NCI-H1417 treated with DMSO at 0.1 percent for 48 hours (cell line): ENCODE measurements at regions not wholly inside any gene's neighbourhood (a gene's known extent, or its start where the extent isn't known, plus 50 kb on each side); places are given as distances from the start of the nearest gene placed in this dataset.

Experiments used
- DNase-seq: peaks from one replicate; lab custom pipeline; 2025; lab: John Stamatoyannopoulos, UW

DNA sequence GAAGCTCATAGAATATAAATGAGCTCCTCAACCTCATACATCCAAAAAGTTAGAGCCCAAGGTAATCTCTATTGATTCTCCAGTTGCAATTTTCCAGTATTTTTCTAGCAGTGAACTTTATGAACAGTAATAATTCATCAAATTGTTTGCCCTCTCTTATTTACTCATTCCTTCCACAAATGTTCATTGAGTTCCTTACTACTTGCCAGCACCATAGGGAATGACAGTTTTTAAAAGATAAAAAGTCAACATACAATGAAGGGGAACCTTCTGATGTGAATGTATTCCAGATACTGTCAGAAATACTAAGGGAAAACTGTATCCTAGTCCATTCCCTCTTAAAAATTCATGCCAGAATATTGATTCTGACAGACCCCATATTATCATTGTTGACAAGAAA is 277.0 kb upstream of the C1orf87 start:
- DNase-seq, result no peak

DNA sequence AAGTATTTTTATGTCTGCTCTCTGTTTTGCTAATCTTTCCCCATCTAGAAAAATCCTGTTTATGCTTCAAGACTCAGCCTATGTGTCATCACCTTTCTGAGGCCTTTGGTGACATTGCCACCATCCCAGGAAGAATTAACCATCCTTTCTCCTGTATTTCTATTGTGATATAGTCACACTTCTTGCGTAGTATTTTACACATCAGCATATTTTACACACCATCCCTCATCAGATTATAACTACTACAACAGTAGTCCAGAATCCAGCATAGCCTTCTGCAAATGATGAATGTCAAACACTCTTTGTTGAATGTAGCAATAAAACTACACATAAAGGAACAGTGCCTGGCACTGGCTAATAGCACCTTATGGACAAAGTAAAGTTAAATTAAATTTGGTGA is 275.3 kb upstream of the C1orf87 start:
- no peak for DNase-seq

DNA sequence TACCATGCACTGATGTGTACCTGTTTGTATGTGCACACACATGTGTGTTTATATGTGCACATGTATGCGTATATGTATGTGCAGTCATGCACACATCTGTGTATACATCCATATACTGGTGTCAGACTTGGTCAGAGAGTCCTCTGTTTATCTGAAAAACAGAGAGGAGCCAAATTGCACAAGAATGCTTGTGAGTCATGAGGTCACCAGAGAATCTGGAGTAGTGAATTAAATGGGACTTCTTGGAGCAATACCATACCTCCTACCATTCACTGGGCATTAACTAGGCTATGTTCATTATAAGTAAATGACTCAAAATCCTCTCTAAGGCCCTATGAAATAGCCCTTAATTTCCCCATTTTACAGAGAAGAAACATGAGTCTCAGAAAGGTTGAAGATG is 272.1 kb upstream of the C1orf87 start:
- DNase-seq, result no peak

DNA sequence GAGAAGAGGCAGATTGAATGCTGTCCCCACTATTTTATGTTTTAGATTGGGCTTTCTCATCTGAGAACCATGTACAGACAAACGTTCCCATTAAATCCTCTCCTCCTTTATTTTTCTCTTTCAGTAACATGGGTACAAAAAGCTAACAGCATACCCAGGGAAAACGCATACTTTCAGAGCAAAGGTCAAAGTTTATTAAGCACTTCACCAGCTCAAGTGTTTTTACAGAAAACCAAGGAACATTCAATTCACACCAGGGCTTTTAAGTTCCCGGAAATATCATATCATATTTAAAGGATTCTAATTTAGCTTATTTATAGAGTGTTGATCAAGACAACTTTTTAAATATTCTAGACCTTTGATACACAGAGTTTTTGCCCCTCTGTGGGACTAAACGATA is 271.5 kb upstream of the C1orf87 start:
- DNase-seq, result no peak

DNA sequence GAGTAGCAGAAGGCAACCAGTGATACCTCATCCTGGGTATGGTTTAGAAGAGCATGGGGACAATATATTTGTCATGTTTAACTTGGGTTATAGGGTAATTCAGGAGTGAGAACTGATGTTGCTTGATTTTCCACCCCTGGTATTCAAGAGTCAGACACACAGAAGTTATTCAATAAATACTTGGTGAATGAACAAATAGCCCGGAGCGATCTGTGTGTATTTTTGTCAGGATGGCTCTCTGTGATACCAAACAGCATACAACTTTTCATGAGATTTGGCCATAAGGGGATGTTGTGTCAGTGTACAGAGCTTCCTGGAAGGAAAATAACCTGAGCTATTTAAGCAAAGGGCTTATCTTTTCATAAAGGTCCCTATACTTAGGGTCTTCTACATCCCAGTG is 270.2 kb upstream of the C1orf87 start:
- no peak for DNase-seq

DNA sequence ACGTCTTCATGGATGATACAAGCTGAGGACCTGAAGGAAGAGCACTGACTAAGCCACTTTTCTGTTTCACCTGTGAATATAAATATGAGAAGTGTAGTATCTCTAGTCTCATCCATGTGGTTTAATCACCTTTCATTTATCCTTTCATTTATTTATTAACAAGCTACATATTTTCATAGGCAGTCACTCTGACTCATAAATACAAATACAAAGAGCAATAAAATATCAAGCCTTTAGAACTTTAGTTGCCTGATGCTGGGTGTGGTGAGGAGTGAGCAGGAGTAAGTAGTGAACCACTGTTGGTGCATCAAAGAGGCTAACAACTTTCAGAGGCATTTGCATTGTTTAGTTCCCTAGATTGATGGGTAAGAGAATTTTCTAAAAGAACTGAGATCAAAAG is 269.0 kb upstream of the C1orf87 start:
- no peak for DNase-seq

DNA sequence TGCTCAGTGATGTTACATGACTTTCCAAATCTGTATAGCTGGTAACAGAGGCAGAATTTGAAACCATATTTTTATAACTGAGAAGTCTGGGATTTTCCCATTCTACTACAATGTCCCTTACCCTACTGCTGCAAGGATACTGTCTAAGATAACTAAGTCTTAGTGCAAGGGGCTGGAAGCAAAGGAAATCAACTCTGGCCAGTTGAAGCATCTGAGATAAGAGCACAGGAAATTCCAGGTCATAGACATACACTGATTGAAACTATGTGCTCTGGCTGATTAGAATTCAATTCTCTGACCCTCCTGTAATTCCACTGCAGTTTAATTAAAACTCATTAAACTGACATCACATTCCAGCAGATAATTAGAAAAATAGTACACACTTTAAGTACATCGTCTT is 267.7 kb upstream of the C1orf87 start:
- DNase-seq, result no peak

DNA sequence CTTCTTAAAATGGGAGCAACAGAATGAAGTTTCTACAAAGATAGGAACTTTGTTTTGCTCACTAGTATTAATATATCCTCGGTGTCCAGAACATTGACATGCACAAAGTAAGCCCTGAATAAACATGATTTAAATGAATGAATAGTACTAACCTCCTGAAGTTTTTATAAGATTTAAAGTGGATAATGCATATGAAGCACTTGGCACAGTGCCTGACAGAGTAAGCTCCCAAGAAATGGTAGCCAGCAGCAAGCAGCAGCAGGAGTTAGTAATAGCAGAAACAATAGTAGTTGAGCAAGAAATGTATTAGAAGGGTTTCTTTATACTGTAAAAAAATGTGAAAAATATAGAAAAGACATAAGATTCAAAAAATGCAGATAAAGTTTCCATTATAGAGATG is 258.1 kb upstream of the C1orf87 start:
- DNase-seq, result no peak

DNA sequence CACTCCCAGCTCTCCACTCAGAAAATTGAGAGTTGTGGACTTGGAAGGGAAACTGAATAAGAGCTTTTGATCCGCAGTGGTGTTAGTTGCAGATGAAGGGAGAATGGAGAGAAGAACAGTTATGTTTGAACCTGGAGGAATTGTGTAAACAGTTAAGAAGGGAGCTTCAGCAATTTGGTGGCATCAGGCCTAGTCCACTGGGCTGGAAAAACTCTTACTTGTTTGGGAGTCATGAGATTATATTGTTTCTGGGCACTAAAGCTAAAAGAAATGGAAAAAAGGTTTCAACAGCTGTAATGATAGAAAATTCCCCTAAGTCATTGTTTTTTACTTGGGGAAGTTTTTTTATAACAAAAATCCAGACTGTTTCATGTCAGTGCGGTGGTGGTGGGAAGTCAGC is 256.1 kb upstream of the C1orf87 start:
- no peak for DNase-seq

DNA sequence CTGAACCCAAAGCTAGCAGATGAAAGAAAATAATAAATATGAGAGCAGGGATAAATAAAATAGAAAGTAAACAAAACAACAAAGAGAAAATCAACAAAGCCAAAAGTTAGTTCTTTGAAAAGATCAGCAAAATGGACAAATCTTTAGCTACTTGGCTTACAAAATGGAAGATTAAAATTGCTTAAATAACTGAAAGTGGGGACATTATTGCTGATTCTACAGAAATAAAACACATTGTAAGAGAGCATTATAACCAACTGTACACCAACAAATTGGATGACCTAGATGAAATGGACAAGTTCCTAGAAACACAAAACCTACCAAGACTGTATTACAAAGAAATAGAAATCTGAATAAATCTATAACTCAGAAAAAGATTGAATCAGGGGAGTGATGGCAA is 238.3 kb upstream of the C1orf87 start:
- no peak for DNase-seq

DNA sequence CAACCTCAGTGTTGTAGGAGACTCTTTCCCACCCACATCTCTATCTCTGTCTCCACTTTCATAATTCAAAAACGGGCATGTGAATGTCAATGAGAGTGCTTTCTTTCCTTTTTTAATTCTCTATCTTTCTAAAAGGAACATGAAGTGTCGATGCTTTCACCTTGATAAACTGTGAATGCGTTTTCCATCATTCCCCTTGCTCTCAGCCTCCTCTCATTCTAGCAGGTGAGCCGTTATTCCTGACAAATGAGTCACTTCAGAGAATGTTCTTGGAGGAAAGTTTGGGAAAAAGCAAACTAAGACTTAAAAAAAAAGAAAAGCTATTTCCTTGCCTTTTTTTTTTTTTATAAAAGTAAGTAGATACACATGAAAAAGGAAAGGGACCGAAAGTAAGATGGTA is 226.0 kb upstream of the C1orf87 start:
- DNase-seq, result no peak

DNA sequence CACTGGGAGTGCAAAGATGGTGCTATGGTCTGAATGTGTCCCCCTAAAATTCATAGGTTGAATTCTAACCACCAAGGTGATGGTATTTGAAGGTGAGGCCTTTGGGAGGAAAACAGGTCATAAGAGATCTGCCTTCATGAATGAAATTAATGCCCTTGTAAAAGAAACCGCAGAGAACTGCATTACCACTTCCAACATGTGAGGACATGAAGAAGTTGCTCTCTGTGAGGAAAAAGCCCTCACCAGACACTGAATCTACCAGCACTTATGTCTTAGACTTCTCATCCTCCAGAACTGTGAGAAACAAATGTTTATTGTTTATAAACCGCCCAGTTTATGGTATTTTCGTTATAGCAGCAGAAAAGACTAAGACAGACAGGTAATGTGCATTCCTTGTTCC is 224.7 kb upstream of the C1orf87 start:
- DNase-seq, result no peak

DNA sequence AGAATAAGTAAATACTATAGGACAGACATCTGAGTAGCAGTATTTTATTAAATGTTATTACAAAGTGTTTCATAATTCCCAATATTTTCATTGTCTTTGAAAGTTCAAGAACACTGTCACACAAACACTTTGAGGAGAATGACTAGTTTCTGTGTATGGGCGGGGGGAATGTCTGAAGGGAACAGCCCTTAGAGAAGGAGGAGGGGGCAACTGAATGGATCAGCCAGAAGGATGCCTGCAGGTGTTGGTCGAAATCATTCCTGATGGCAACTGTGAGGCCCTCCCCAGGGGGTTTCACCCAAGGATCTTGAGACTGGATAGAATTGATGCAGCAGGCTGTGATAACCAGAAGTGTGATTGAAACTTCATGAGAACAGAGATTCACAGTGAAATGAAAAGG is 223.2 kb upstream of the C1orf87 start:
- DNase-seq, result no peak

DNA sequence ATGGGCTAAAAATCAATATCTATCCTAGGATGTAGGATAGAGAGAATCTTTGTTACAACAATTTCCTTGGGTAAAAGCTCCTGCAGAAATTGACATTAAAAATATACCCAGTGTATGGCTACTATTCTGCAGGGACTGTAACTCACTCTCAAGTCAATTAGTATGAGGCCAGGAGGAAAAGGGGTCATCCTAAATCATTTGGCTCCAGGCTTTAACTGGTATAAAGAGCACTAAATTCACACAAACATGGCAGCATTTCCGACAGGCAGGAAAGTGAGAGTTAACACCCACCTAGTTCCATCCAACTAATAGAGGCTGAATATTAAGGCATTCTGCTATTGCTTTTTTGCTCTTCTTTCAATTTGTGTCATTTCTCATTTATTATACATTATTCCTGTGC is 218.6 kb upstream of the C1orf87 start:
- no peak for DNase-seq

DNA sequence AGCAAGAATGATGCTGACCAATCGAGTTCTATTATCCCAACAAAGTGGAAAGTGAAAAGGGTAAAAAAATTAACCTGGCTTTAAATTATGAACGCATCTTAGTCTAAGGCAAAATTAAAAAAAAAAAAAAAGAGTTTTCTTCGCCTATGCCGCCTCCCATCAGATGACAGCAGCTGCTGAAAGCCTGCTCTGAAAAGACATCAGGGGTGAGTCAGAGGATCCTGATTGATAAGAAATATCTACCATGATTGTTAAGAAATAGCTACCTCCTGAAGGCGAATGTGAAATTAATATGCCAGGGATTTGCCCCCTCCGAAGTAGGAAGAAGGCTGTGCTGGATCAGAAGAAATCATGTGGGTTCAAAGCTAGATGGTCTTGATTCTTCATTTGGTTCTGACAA is 216.8 kb upstream of the C1orf87 start:
- no peak for DNase-seq

DNA sequence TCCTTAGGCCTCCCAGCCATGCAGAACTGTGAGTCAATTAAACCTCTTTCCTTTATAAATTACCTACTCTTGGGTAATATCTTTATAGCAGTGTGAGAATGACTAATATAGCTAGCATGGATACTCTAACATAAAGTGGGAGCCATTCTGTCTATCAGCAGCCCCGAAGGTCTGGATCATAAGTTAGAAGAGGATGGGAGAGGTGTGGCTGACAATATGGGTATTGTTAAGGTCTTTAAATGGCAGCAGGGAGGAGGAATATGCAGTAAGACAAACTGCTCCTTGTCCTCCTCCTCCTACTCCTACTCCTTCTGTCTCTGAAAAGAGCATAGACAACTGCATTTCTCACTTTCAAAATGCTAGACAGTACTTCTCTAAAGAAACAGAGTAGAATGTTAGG is 214.0 kb upstream of the C1orf87 start:
- no peak for DNase-seq

DNA sequence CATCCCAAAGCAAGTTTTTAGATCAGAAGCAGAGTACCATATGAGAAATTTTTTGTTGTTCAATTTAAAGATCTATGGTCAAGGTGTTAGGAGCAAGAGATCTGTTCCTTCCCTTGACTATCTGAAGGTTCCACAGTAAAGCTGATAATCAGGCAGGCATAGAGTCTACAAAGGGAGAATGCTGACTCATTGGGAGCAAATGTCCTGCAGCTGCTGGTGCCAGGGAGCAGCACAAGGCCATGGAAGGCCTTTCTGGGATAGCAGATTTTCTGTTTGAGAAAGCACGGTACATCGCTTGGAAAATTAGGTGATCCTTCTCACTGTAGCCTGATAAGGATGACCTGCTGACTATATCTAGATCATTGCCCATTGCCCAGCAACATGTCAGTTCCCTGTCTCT is 210.1 kb upstream of the C1orf87 start:
- DNase-seq, result no peak

DNA sequence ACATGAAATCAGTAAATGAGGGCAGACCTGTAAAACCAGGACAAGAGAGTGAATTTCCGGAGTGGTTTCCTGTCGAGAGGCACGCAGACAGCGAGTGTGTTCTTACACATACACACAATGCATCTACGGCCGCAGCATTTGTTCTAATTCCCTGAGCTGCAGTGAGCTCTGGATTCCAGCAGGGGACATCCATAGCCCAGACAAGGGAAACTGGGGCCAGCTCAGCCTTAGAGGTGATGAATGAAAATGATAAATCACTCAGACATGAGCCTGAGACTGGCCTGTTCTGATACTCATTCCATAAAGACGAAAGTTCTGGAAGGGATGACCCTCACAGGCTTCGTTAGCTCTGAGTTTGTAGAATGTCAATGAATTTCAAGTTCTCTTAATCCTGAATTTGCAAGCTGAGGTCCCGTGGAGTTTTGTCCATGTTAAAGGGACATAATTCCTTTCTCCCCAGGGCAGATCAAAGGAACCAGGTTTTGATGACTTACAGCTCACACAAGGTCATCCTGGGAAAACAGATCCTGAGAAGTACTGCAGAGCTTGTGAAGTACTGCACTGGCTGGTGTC is 207.9 kb upstream of the C1orf87 start:
- DNase-seq, result peak; percentile 29

DNA sequence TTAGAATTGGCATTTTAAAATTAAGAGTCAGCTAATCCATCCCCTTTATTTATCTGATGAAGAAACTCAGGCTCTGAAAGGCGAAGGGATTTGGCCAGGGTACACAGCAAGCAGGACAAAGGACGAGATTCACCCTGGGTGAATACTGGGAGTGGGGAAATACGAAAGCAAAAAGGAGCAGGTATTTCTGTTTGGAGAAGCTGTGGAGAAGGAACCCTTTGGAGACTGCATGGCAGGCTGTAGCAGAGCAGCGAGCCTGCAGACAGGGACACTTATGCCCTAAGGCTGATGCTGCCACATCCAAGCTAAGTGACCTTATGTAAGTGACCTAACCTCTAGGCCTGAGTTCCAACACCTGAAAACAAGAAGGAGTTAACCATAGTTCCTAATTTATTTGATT is 207.2 kb upstream of the C1orf87 start:
- no peak for DNase-seq

DNA sequence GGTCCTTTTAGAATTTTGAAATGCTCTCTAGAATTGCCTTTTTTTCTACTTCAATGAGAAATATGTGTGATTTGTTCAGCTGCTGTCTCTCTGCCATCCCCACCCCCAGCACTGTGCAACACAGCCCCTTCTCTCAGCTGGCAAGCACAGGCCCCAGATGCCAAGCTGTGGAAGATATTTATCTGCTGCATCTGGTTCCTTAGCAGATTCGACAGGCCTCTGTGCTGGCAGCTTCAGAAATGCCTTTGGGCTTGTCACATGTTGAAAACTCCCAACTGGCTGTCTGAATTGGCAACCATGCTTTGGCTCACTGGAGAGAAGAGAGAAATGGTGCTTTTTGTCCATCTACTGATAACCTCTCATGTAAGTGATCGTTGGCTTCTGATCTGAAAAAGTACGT is 206.7 kb upstream of the C1orf87 start:
- DNase-seq, result no peak

DNA sequence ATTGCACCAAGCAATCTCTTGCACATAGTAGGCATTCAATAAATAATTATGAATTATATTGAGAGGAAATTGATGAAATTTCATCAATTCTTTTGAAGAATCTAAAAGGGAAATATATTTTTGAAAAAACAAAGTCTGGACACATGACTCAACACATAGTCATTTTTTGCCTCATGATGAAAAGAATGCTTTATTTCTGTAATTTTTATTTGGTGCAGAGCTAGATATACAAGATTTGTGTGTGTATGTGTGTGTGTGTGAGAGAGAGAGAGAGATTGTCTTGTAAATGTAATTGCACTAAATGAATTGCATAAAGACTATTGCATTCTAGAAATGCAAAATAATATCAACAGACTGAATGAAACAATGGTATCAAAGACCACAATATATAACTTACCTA is 206.2 kb upstream of the C1orf87 start:
- no peak for DNase-seq

DNA sequence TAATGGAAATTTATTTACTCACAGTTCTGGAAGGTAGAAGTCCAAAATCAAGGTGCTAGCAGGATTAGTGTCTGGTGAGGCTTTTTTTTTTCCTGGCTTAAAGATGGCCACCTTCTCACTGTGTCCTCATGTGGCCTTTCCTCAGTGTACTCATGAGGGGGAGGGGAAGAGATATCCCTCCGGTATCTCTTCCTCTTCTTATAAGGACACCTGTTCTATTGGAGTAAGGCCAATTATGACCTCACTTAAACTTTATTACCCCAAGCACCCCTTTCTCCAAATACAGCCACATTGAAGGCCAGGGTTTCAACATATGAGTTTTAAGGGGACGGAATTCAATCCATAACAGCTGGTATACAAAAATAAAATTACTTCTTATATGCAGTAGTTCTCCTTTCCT is 203.7 kb upstream of the C1orf87 start:
- DNase-seq, result no peak

DNA sequence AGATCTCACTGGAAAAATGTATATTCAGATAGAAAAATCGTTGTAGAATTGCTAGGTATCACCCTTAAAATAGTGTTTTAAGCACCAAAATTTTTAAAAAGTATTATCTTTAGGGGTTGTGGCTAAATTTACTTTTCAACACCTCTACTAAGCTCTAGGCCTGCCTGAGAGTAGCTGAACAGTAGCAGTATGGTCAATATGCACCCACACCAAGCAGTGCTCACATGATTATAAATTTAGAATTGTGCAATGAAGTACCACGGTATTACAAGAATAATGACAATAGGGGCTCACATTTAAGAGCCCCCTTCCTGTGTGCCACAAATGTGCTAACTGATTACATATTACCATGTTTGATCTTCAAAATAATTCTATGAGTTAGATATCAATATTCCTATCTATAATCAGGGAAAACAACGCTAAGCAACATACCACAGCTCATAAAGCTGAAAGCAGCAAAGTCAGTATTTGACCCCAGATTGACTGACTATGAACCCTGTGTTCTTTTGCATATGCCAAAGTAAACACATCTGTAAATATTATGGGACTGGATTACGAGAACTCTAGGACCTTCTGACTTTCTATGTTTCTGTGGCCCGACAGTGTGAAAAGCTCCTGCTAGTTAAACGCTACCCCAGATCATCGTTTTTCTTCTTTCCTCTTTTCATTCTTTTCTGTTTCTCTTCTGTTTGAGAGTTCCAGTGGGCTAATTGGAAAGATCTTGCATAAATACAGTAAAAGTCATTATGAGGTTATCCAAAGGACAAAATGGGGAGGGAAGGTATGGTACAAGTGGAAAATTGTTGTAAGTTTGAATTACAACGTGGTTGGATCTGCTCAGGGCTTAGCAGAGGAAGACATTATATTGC is 201.1 kb upstream of the C1orf87 start:
- DNase-seq, result no peak

DNA sequence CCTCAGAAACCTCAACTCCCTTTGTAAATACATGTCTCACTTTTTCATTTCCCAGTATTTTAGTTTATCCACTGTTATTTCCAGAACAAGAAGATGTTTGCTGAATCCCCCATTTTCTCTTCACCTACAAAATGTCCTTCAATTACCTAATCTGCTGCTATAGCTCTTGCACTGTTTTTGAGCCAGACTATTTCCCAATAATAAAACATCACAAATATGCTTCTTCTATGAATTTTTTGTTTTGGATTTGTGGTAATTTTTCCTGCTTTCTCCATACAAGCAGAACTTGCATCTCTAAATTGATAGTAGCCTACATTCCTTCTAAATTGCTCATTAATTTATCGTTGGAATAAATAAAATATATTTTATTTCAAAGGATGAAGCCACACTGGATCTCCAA is 199.6 kb upstream of the C1orf87 start:
- DNase-seq, result no peak
